H9 (cell line): ENCODE measurements at regions not wholly inside any gene's neighbourhood (a gene's known extent, or its start where the extent isn't known, plus 50 kb on each side); places are given as distances from the start of the nearest gene placed in this dataset.

Experiments used
- DNase-seq: peaks from one replicate; pipeline ENCODE4 v3.0.0-alpha.2; 2017
- H2AFZ ChIP-seq: one replicate; pipeline ENCODE4 v1.6.1; 2013; ENCODE audit warnings: mild to moderate bottlenecking, low read length, control low read depth, moderate library complexity
- H2AK5ac ChIP-seq: 2 replicates; pipeline ENCODE4 v1.6.1; 2013; ENCODE audit warnings: low read length, control low read depth, mixed read lengths; ENCODE audit not compliant: insufficient read length
- H2BK120ac ChIP-seq: one replicate; pipeline ENCODE4 v1.6.1; 2013; ENCODE audit warnings: low read depth, mild to moderate bottlenecking, low read length, control low read depth, inconsistent platforms; ENCODE audit not compliant: poor library complexity, severe bottlenecking
- H2BK12ac ChIP-seq: 2 replicates; pipeline ENCODE4 v1.6.1; 2013; ENCODE audit warnings: low read length, control low read depth, mixed read lengths, low read depth; ENCODE audit not compliant: insufficient read length
- H2BK15ac ChIP-seq: 2 replicates; pipeline ENCODE4 v1.6.1; 2013; ENCODE audit warnings: low read depth, low read length, control low read depth
- H2BK20ac ChIP-seq: one replicate; pipeline ENCODE4 v1.6.1; 2013; ENCODE audit warnings: low read depth, mild to moderate bottlenecking, low read length, control low read depth, inconsistent platforms; ENCODE audit not compliant: poor library complexity, severe bottlenecking
- H2BK5ac ChIP-seq: 2 replicates; pipeline ENCODE4 v1.6.1; 2013; ENCODE audit warnings: low read length, control low read depth, mixed read lengths; ENCODE audit not compliant: insufficient read length
- H3K14ac ChIP-seq: 2 replicates; pipeline ENCODE4 v1.6.1; 2013; ENCODE audit warnings: low read length, control low read depth; ENCODE audit not compliant: insufficient read depth
- H3K18ac ChIP-seq: 2 replicates; pipeline ENCODE4 v1.6.1; 2013; ENCODE audit warnings: low read depth, mild to moderate bottlenecking, mixed read lengths, low read length, control low read depth; ENCODE audit not compliant: insufficient read length
- H3K23ac ChIP-seq: 2 replicates; pipeline ENCODE4 v1.6.1; 2013; ENCODE audit warnings: low read length, control low read depth, mixed read lengths, low read depth; ENCODE audit not compliant: insufficient read length
- H3K23me2 ChIP-seq: 2 replicates; pipeline ENCODE4 v1.6.1; 2013; ENCODE audit warnings: low read depth, mild to moderate bottlenecking, mixed read lengths, low read length, control low read depth; ENCODE audit not compliant: insufficient read length, poor library complexity, severe bottlenecking
- H3K27ac ChIP-seq: 2 replicates; pipeline ENCODE4 v1.5.1; 2013; ENCODE audit warnings: low read length, control low read depth, mixed read lengths, low read depth; ENCODE audit not compliant: insufficient read length
- H3K27me3 ChIP-seq: 2 replicates; pipeline ENCODE4 v1.6.1; 2013; ENCODE audit warnings: low read length, control low read depth, inconsistent platforms; ENCODE audit not compliant: insufficient read depth
- H3K4ac ChIP-seq: 2 replicates; pipeline ENCODE4 v1.6.1; 2013; ENCODE audit warnings: low read depth, mild to moderate bottlenecking, control low read depth, inconsistent platforms, low read length, moderate library complexity
- H3K4me1 ChIP-seq: 2 replicates; pipeline ENCODE4 v1.6.1; 2013; ENCODE audit warnings: low read length, control low read depth, inconsistent platforms; ENCODE audit not compliant: insufficient read depth
- H3K4me2 ChIP-seq: 2 replicates; pipeline ENCODE4 v1.6.1; 2013; ENCODE audit warnings: low read length, control low read depth, mixed read lengths; ENCODE audit not compliant: insufficient read length, insufficient read depth
- H3K56ac ChIP-seq: 2 replicates; pipeline ENCODE4 v1.6.1; 2013; ENCODE audit warnings: low read depth, mild to moderate bottlenecking, mixed read lengths, low read length, control low read depth; ENCODE audit not compliant: insufficient read length
- H3K79me1 ChIP-seq: 2 replicates; pipeline ENCODE4 v1.6.1; 2013; ENCODE audit warnings: low read depth, mild to moderate bottlenecking, moderate library complexity, low read length, control low read depth, inconsistent platforms; ENCODE audit not compliant: insufficient read depth, poor library complexity, severe bottlenecking
- H3K79me2 ChIP-seq: 2 replicates; pipeline ENCODE4 v1.6.1; 2013; ENCODE audit warnings: low read length, control low read depth, inconsistent platforms; ENCODE audit not compliant: insufficient read depth
- H3K9ac ChIP-seq: 2 replicates; pipeline ENCODE4 v1.6.1; 2013; ENCODE audit warnings: low read length, control low read depth, mixed read lengths; ENCODE audit not compliant: insufficient read length; ENCODE audit errors: extremely low read depth
- H3K9me3 ChIP-seq: one replicate; pipeline ENCODE4 v1.6.1; 2013; ENCODE audit warnings: low read depth, low read length, inconsistent platforms; ENCODE audit not compliant: control insufficient read depth
- H3T11ph ChIP-seq: one replicate; pipeline ENCODE4 v1.6.1; 2013; ENCODE audit warnings: mild to moderate bottlenecking, low read length, control low read depth, inconsistent platforms
- H4K20me1 ChIP-seq: one replicate; pipeline ENCODE4 v1.6.1; 2013; ENCODE audit not compliant: control insufficient read depth, insufficient read length, insufficient read depth
- H4K5ac ChIP-seq: 2 replicates; pipeline ENCODE4 v1.6.1; 2013; ENCODE audit warnings: low read depth, mild to moderate bottlenecking, mixed read lengths, low read length, control low read depth; ENCODE audit not compliant: insufficient read length
- H4K8ac ChIP-seq: replicated peaks from 2 replicates; pipeline ENCODE4 v1.6.1; 2013; ENCODE audit warnings: low read length, control low read depth, mixed read lengths, low read depth; ENCODE audit not compliant: insufficient read length
- H4K91ac ChIP-seq: 2 replicates; pipeline ENCODE4 v1.6.1; 2013; ENCODE audit warnings: low read depth, mild to moderate bottlenecking, moderate library complexity, mixed read lengths, low read length, control low read depth; ENCODE audit not compliant: insufficient read length
- H3K27ac Mint-ChIP-seq, 3 experiments: 2 replicates in 2 of 3; 3 replicates in 1 of 3; pipeline ENCODE4 v1.8.0; 2020 to 2021; ENCODE audit warnings: mixed read lengths in 3 of 3, mild to moderate bottlenecking in 1 of 3, moderate library complexity in 1 of 3
- H3K27me3 Mint-ChIP-seq: 2 replicates; pipeline ENCODE4 v1.8.0; 2021; ENCODE audit warnings: low read depth, mild to moderate bottlenecking, moderate library complexity, mixed read lengths
- H3K36me3 Mint-ChIP-seq, 3 experiments: 2 replicates in 2 of 3; 3 replicates in 1 of 3; pipeline ENCODE4 v1.8.0; 2020 to 2021; ENCODE audit warnings: low read depth in 3 of 3, mixed read lengths in 3 of 3; ENCODE audit not compliant: insufficient read depth in 1 of 3
- H3K4me1 Mint-ChIP-seq, 2 experiments: 2 replicates each; pipeline ENCODE4 v1.8.0; 2020; ENCODE audit warnings: mixed read lengths in 2 of 2
- H3K4me3 Mint-ChIP-seq, 2 experiments: 2 replicates in 1 of 2; 3 replicates in 1 of 2; pipeline ENCODE4 v1.8.0; 2020 to 2021; ENCODE audit warnings: mild to moderate bottlenecking in 2 of 2, mixed read lengths in 2 of 2, moderate library complexity in 1 of 2
- H3K9me3 Mint-ChIP-seq, 2 experiments: 2 replicates in 1 of 2; 3 replicates in 1 of 2; pipeline ENCODE4 v1.8.0; 2020; ENCODE audit warnings: mild to moderate bottlenecking in 2 of 2, mixed read lengths in 2 of 2, moderate library complexity in 1 of 2
- CTCF ChIP-seq: fragments of 200-600 bp; sonication (generic); conservative IDR thresholded peaks from 3 replicates; pipeline ENCODE4 v1.8.0; 2021; ENCODE audit warnings: antibody characterized with exemption, mild to moderate bottlenecking
- WGBS: extraction: QIAGEN DNeasy Blood & Tissue Kit; methylation state at CpG from one replicate; pipeline ENCODE4 v1.1.7; 2013; ENCODE audit warnings: missing lambda C conversion rate, low lambda C conversion rate, mixed read lengths; ENCODE audit not compliant: insufficient read length; ENCODE audit errors: extremely low coverage; 5-methylcytosine and 5-hydroxymethylcytosine counted together

- Histone ChIP-seq H4K5ac (no peak overlapping the region), H2BK120ac (no peak overlapping the region), H3K4ac (no peak overlapping the region), H2BK12ac (no peak overlapping the region), H3K56ac (no peak overlapping the region), H2BK20ac (no peak overlapping the region), H2AK5ac (no peak overlapping the region), H3K27ac (no peak overlapping the region), H2BK5ac (no peak overlapping the region), H3K27me3 (no peaks in the 10 kb centered on the region), H4K91ac (no peak overlapping the region), H3K23ac (no peak overlapping the region), H3K14ac (no peak overlapping the region), H3K79me1 (no peaks in the 10 kb centered on the region), H3K4me2 (no peak overlapping the region), H4K20me1 (no peaks in the 10 kb centered on the region), H3K18ac (no peak overlapping the region), H4K8ac (no peak overlapping the region), H3K9ac (no peak overlapping the region), H3K79me2 (no peaks in the 10 kb centered on the region), H3K4me1 (no peaks in the 10 kb centered on the region), H3K23me2 (no peaks in the 10 kb centered on the region), H2AFZ (no peak overlapping the region), H3T11ph (no peak overlapping the region), H3K9me3 (no peaks in the 10 kb centered on the region), H2BK15ac (no peak overlapping the region)
- TF ChIP-seq CTCF, result no peak
- WGBS, result no CpG with 5 or more reads among the region's 2 CpGs
- Mint-ChIP-seq H3K27me3 (no peaks in the 10 kb centered on the region; the same call in 1 of the 2 replicates), H3K27ac (no peak overlapping the region), H3K4me3 (no peak overlapping the region), H3K36me3 (peaks cover 5 to 12% (median 7%) of the 10 kb centered on the region in 3 experiments; a peak in 5 of 7 replicates), H3K4me1 (peaks cover 9 to 16% of the 10 kb centered on the region in 2 experiments; a peak in 3 of 4 replicates), H3K9me3 (peaks cover 12 to 18% of the 10 kb centered on the region in 2 experiments)
- DNase-seq, result no peak
Observed at GRCh38 chr2:215851082-215851481, 162.3 kb downstream of the MREG start.
